T-helper 2 cell treated with Interferon-gamma antibody and Interleukin-4, amounts not matched to agents 5 μg/mL and 100 μg/mL, for 36 hours (primary cell): ENCODE measurements at regions not wholly inside any gene's neighbourhood (a gene's known extent, or its start where the extent isn't known, plus 50 kb on each side); places are given as distances from the start of the nearest gene placed in this dataset.

Source experiments
- DNase-seq: peaks from one replicate; pipeline ENCODE4 v3.0.0; 2021; ENCODE audit warnings: low spot score
- H3K27ac Mint-ChIP-seq: one replicate; pipeline ENCODE4 v1.8.0; 2021; ENCODE audit warnings: mild to moderate bottlenecking, mixed read lengths
- H3K27me3 Mint-ChIP-seq: one replicate; pipeline ENCODE4 v1.8.0; 2021; ENCODE audit warnings: low read depth, mixed read lengths
- H3K36me3 Mint-ChIP-seq: one replicate; pipeline ENCODE4 v1.8.0; 2021; ENCODE audit warnings: low read depth, mixed read lengths
- H3K4me1 Mint-ChIP-seq: one replicate; pipeline ENCODE4 v1.8.0; 2021; ENCODE audit warnings: low read depth, mixed read lengths
- H3K4me3 Mint-ChIP-seq: one replicate; pipeline ENCODE4 v1.8.0; 2022; ENCODE audit warnings: mild to moderate bottlenecking, moderate library complexity, mixed read lengths
- H3K9me3 Mint-ChIP-seq: one replicate; pipeline ENCODE4 v1.8.0; 2021; ENCODE audit warnings: mixed read lengths

- no peak for DNase-seq
- no peak overlapping the region for H3K27ac Mint-ChIP-seq
- peaks cover 18% of the 10 kb centered on the region for H3K4me1 Mint-ChIP-seq
- H3K36me3 Mint-ChIP-seq, result no peaks in the 10 kb centered on the region
- H3K27me3 Mint-ChIP-seq, result peaks cover 2% of the 10 kb centered on the region
- H3K9me3 Mint-ChIP-seq, result no peaks in the 10 kb centered on the region
- H3K4me3 Mint-ChIP-seq, result no peak overlapping the region
These were observed 76.8 kb upstream of the CD93 start for GRCh38 chr20:23162887-23163286.

- H3K4me3 Mint-ChIP-seq, result no peak overlapping the region
- no peaks in the 10 kb centered on the region for H3K36me3 Mint-ChIP-seq
- no peaks in the 10 kb centered on the region for H3K9me3 Mint-ChIP-seq
- DNase-seq, result no peak
- H3K27ac Mint-ChIP-seq, result no peak overlapping the region
- peaks cover 18% of the 10 kb centered on the region for H3K4me1 Mint-ChIP-seq
- peaks cover 2% of the 10 kb centered on the region for H3K27me3 Mint-ChIP-seq
These were observed 76.0 kb upstream of the CD93 start for GRCh38 chr20:23161968-23162696.

GRCh38 chr20:23161244-23161891, 75.2 kb upstream of the CD93 start:
- H3K36me3 Mint-ChIP-seq, result no peaks in the 10 kb centered on the region

GRCh38 chr20:23160536-23161243, 74.6 kb upstream of the CD93 start:
- H3K27me3 Mint-ChIP-seq, result peaks cover 2% of the 10 kb centered on the region
- no peak overlapping the region for H3K4me3 Mint-ChIP-seq
- DNase-seq, result no peak
- H3K27ac Mint-ChIP-seq, result no peak overlapping the region
- peaks cover 18% of the 10 kb centered on the region for H3K4me1 Mint-ChIP-seq
- H3K9me3 Mint-ChIP-seq, result no peaks in the 10 kb centered on the region
- H3K36me3 Mint-ChIP-seq, result no peaks in the 10 kb centered on the region

More at GRCh38 chr20:23161244-23161891, 75.2 kb upstream of the CD93 start:
- Mint-ChIP-seq H3K4me3 (no peak overlapping the region), H3K9me3 (no peaks in the 10 kb centered on the region), H3K27ac (no peak overlapping the region), H3K4me1 (peaks cover 18% of the 10 kb centered on the region), H3K27me3 (peaks cover 2% of the 10 kb centered on the region)
- DNase-seq, result no peak

- Mint-ChIP-seq H3K4me1 (peaks cover 24% of the 10 kb centered on the region), H3K4me3 (peak overlapping the region; percentile 22)
These were observed 73.8 kb upstream of the CD93 start for GRCh38 chr20:23159947-23160318.

GRCh38 chr20:23159256-23159946, 73.3 kb upstream of the CD93 start:
- H3K9me3 Mint-ChIP-seq, result no peaks in the 10 kb centered on the region
- peak overlapping the region; percentile 1 for H3K27ac Mint-ChIP-seq

More at GRCh38 chr20:23159947-23160318, 73.8 kb upstream of the CD93 start:
- H3K27me3 Mint-ChIP-seq, result peaks cover 2% of the 10 kb centered on the region
- H3K27ac Mint-ChIP-seq, result no peak overlapping the region
- no peak for DNase-seq
- no peaks in the 10 kb centered on the region for H3K36me3 Mint-ChIP-seq
- H3K9me3 Mint-ChIP-seq, result no peaks in the 10 kb centered on the region

GRCh38 chr20:23157734-23158133, 71.6 kb upstream of the CD93 start:
- H3K27ac Mint-ChIP-seq, result no peak overlapping the region

More at GRCh38 chr20:23159256-23159946, 73.3 kb upstream of the CD93 start:
- no peak for DNase-seq
- H3K4me3 Mint-ChIP-seq, result peak overlapping the region; percentile 42
- peaks cover 26% of the 10 kb centered on the region for H3K4me1 Mint-ChIP-seq
- no peaks in the 10 kb centered on the region for H3K36me3 Mint-ChIP-seq
- H3K27me3 Mint-ChIP-seq, result peaks cover 5% of the 10 kb centered on the region

GRCh38 chr20:23156842-23157423, 70.8 kb upstream of the CD93 start:
- Mint-ChIP-seq H3K27me3 (peaks cover 3% of the 10 kb centered on the region), H3K4me3 (no peak overlapping the region), H3K4me1 (peaks cover 29% of the 10 kb centered on the region), H3K27ac (no peak overlapping the region), H3K9me3 (no peaks in the 10 kb centered on the region), H3K36me3 (no peaks in the 10 kb centered on the region)
- DNase-seq, result no peak

More at GRCh38 chr20:23157734-23158133, 71.6 kb upstream of the CD93 start:
- Mint-ChIP-seq H3K4me3 (no peak overlapping the region), H3K4me1 (peaks cover 26% of the 10 kb centered on the region), H3K9me3 (no peaks in the 10 kb centered on the region), H3K36me3 (no peaks in the 10 kb centered on the region), H3K27me3 (peaks cover 3% of the 10 kb centered on the region)
- no peak for DNase-seq

- H3K4me1 Mint-ChIP-seq, result peaks cover 29% of the 10 kb centered on the region
- no peak overlapping the region for H3K4me3 Mint-ChIP-seq
- H3K9me3 Mint-ChIP-seq, result no peaks in the 10 kb centered on the region
- no peak overlapping the region for H3K27ac Mint-ChIP-seq
- H3K27me3 Mint-ChIP-seq, result peaks cover 3% of the 10 kb centered on the region
- no peak for DNase-seq
- H3K36me3 Mint-ChIP-seq, result no peaks in the 10 kb centered on the region
These were observed 70.2 kb upstream of the CD93 start for GRCh38 chr20:23156170-23156841.

GRCh38 chr20:23155141-23155590, 69.0 kb upstream of the CD93 start:
- no peaks in the 10 kb centered on the region for H3K36me3 Mint-ChIP-seq
- no peaks in the 10 kb centered on the region for H3K9me3 Mint-ChIP-seq
- H3K27me3 Mint-ChIP-seq, result peaks cover 3% of the 10 kb centered on the region
- no peak overlapping the region for H3K27ac Mint-ChIP-seq
- H3K4me3 Mint-ChIP-seq, result no peak overlapping the region
- no peak for DNase-seq
- H3K4me1 Mint-ChIP-seq, result peaks cover 25% of the 10 kb centered on the region

GRCh38 chr20:23153696-23154341, 67.7 kb upstream of the CD93 start:
- H3K36me3 Mint-ChIP-seq, result no peaks in the 10 kb centered on the region
- no peak for DNase-seq
- peaks cover 19% of the 10 kb centered on the region for H3K4me1 Mint-ChIP-seq
- H3K4me3 Mint-ChIP-seq, result no peak overlapping the region
- peaks cover 3% of the 10 kb centered on the region for H3K27me3 Mint-ChIP-seq
- H3K27ac Mint-ChIP-seq, result no peak overlapping the region
- H3K9me3 Mint-ChIP-seq, result no peaks in the 10 kb centered on the region

- H3K4me1 Mint-ChIP-seq, result peaks cover 27% of the 10 kb centered on the region
These were observed 66.8 kb upstream of the CD93 start for GRCh38 chr20:23152902-23153301.

More at GRCh38 chr20:23152902-23153301, 66.8 kb upstream of the CD93 start:
- Mint-ChIP-seq H3K4me3 (no peak overlapping the region), H3K27ac (no peak overlapping the region), H3K36me3 (no peaks in the 10 kb centered on the region), H3K9me3 (no peaks in the 10 kb centered on the region), H3K27me3 (peaks cover 3% of the 10 kb centered on the region)
- DNase-seq, result no peak
